ENCODE measurements at regions not wholly inside any gene's neighbourhood (a gene's known extent, or its start where the extent isn't known, plus 50 kb on each side); places are given as distances from the start of the nearest gene placed in this dataset.

GRCh38 chr21:36209626-36210171, 53.1 kb downstream of the DOP1B start:
- no peak for TF ChIP-seq ZNF274 (IDR thresholded peaks at IDR 0.05; ENCODE audit: low read depth, low read length)
- TF ChIP-seq SUZ12 (IDR thresholded peaks at IDR 0.05; ENCODE audit: extremely low read depth, insufficient read depth, insufficient read length), result no peak
- TF ChIP-seq YY1 (IDR thresholded peaks at IDR 0.05; ENCODE audit: insufficient read depth, insufficient read length), result no peak

Data from NT2/D1 (cell line).